HEK293 (cell line): ENCODE measurements at regions not wholly inside any gene's neighbourhood (a gene's known extent, or its start where the extent isn't known, plus 50 kb on each side); places are given as distances from the start of the nearest gene placed in this dataset.

Experiments
- HOXC10 ChIP-seq: sonication (generic); formaldehyde crosslinking; IDR thresholded peaks from 2 replicates; pipeline ENCODE4 v1.8.1; 2023; ENCODE audit warnings: mild to moderate bottlenecking, missing genetic modification reagents
- ZNF121 ChIP-seq: fragments of 450-650 bp; formaldehyde crosslinking; IDR thresholded peaks from 2 replicates; pipeline ENCODE4 v1.5.1; 2016; ENCODE audit warnings: missing biosample characterization, missing genetic modification characterization
- ZNF2 ChIP-seq: fragments of 450-650 bp; formaldehyde crosslinking; IDR thresholded peaks from 2 replicates; pipeline ENCODE4 v1.5.1; 2016; ENCODE audit warnings: missing biosample characterization, missing genetic modification characterization
- ZNF521 ChIP-seq: fragments of 450-650 bp; formaldehyde crosslinking; IDR thresholded peaks from 2 replicates; pipeline ENCODE4 v1.5.1; 2017; ENCODE audit warnings: missing biosample characterization, mild to moderate bottlenecking, missing genetic modification characterization
- ZNF530 ChIP-seq: fragments of 450-650 bp; formaldehyde crosslinking; IDR thresholded peaks from 2 replicates; pipeline ENCODE4 v1.5.1; 2016; ENCODE audit warnings: low read depth, missing biosample characterization, missing genetic modification characterization
- ZNF561 ChIP-seq: fragments of 450-650 bp; IDR thresholded peaks from 2 replicates; pipeline ENCODE4 v1.5.1; 2018; ENCODE audit warnings: missing biosample characterization, missing genetic modification characterization, borderline replicate concordance
- ZNF670 ChIP-seq: fragments of 450-650 bp; formaldehyde crosslinking; IDR thresholded peaks from 2 replicates; pipeline ENCODE4 v1.5.1; 2016; ENCODE audit warnings: missing biosample characterization, missing genetic modification characterization, low read depth
- TF ChIP-seq, protein P1 (sequence below): fragments of 450-650 bp; formaldehyde crosslinking; IDR thresholded peaks from 2 replicates; pipeline ENCODE4 v1.5.1; 2016; ENCODE audit warnings: missing biosample characterization, missing genetic modification characterization
- TF ChIP-seq, protein P2 (sequence below): fragments of 450-650 bp; formaldehyde crosslinking; IDR thresholded peaks from 2 replicates; pipeline ENCODE4 v1.5.1; 2016; ENCODE audit warnings: missing biosample characterization, missing genetic modification characterization

- TF ChIP-seq ZNF521 (tag by site-specific recombination) (no peak), ZNF670 (tag by site-specific recombination) (no peak), ZNF121 (no peak), HOXC10 (CRISPR knock-in tag) (no peak), ZNF2 (tag by site-specific recombination) (no peak), ZNF561 (tag by site-specific recombination) (no peak), ZNF530 (tag by site-specific recombination) (no peak)
- TF ChIP-seq, protein P1, sequence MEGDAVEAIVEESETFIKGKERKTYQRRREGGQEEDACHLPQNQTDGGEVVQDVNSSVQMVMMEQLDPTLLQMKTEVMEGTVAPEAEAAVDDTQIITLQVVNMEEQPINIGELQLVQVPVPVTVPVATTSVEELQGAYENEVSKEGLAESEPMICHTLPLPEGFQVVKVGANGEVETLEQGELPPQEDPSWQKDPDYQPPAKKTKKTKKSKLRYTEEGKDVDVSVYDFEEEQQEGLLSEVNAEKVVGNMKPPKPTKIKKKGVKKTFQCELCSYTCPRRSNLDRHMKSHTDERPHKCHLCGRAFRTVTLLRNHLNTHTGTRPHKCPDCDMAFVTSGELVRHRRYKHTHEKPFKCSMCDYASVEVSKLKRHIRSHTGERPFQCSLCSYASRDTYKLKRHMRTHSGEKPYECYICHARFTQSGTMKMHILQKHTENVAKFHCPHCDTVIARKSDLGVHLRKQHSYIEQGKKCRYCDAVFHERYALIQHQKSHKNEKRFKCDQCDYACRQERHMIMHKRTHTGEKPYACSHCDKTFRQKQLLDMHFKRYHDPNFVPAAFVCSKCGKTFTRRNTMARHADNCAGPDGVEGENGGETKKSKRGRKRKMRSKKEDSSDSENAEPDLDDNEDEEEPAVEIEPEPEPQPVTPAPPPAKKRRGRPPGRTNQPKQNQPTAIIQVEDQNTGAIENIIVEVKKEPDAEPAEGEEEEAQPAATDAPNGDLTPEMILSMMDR (tag by site-specific recombination) = no peak
- TF ChIP-seq, protein P2, sequence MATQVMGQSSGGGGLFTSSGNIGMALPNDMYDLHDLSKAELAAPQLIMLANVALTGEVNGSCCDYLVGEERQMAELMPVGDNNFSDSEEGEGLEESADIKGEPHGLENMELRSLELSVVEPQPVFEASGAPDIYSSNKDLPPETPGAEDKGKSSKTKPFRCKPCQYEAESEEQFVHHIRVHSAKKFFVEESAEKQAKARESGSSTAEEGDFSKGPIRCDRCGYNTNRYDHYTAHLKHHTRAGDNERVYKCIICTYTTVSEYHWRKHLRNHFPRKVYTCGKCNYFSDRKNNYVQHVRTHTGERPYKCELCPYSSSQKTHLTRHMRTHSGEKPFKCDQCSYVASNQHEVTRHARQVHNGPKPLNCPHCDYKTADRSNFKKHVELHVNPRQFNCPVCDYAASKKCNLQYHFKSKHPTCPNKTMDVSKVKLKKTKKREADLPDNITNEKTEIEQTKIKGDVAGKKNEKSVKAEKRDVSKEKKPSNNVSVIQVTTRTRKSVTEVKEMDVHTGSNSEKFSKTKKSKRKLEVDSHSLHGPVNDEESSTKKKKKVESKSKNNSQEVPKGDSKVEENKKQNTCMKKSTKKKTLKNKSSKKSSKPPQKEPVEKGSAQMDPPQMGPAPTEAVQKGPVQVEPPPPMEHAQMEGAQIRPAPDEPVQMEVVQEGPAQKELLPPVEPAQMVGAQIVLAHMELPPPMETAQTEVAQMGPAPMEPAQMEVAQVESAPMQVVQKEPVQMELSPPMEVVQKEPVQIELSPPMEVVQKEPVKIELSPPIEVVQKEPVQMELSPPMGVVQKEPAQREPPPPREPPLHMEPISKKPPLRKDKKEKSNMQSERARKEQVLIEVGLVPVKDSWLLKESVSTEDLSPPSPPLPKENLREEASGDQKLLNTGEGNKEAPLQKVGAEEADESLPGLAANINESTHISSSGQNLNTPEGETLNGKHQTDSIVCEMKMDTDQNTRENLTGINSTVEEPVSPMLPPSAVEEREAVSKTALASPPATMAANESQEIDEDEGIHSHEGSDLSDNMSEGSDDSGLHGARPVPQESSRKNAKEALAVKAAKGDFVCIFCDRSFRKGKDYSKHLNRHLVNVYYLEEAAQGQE = no peak
Measured at GRCh38 chr18:22275706-22276333, 106.4 kb downstream of the GATA6 start.
